ENCODE measurements at regions not wholly inside any gene's neighbourhood (a gene's known extent, or its start where the extent isn't known, plus 50 kb on each side); places are given as distances from the start of the nearest gene placed in this dataset.

- TF ChIP-seq POLR2A (IDR thresholded peaks at IDR 0.05), result no peak
- TF ChIP-seq CTCF (IDR thresholded peaks at IDR 0.05), result no peak
These were observed 867.8 kb downstream of the TTLL7 start for GRCh38 chr1:83130886-83131691.

Data from right lobe of liver (tissue), 4 donors.